Renal cortex interstitium (tissue), 11 donors: ENCODE measurements at regions not wholly inside any gene's neighbourhood (a gene's known extent, or its start where the extent isn't known, plus 50 kb on each side); places are given as distances from the start of the nearest gene placed in this dataset.

Experiments used
- DNase-seq, 11 donors: peaks; one replicate each; pipeline ENCODE4 v3.0.0-alpha.2; 2013; ENCODE audit warnings: low read depth in 9 of 11, low spot score in 4 of 11; ENCODE audit errors: extremely low read depth in 1 of 11

- no peak for DNase-seq
Observed at GRCh38 chr6:112806163-112806865, 459.2 kb downstream of the RFPL4B start.

- DNase-seq, result no peak
Observed at GRCh38 chr6:112821476-112821875, 474.3 kb downstream of the RFPL4B start.

- no peak for DNase-seq
Observed at GRCh38 chr6:112822769-112823168, 475.6 kb downstream of the RFPL4B start.

- peak in 2 of 11 donors; percentile 5 to 25 for DNase-seq
Observed at GRCh38 chr6:112827793-112828192, 480.7 kb downstream of the RFPL4B start.

- DNase-seq, result no peak
Observed at GRCh38 chr6:112831022-112831421, 483.9 kb downstream of the RFPL4B start.

GRCh38 chr6:112833581-112834131 is 486.5 kb downstream of the RFPL4B start:
- no peak for DNase-seq

- no peak for DNase-seq
Observed at GRCh38 chr6:112835078-112835477, 487.9 kb downstream of the RFPL4B start.

GRCh38 chr6:112839525-112839961 is 492.4 kb downstream of the RFPL4B start:
- DNase-seq, result peak in 6 of 11 donors; percentile 10 to 45 (median 25)

- DNase-seq, result no peak
Observed at GRCh38 chr6:112841553-112842329, 494.6 kb downstream of the RFPL4B start.

GRCh38 chr6:112842330-112842685 is 495.2 kb downstream of the RFPL4B start:
- DNase-seq, result no peak

- peak in 4 of 11 donors; percentile 7 to 25 (median 18) for DNase-seq
Observed at GRCh38 chr6:112846681-112847080, 499.6 kb downstream of the RFPL4B start.

GRCh38 chr6:112851146-112851545 is 504.0 kb downstream of the RFPL4B start:
- peak in 4 of 11 donors; percentile 19 to 31 (median 26) for DNase-seq

- DNase-seq, result no peak
Observed at GRCh38 chr6:112853162-112853561, 506.0 kb downstream of the RFPL4B start.

GRCh38 chr6:112863753-112864152 is 516.6 kb downstream of the RFPL4B start:
- no peak for DNase-seq

- no peak for DNase-seq
Observed at GRCh38 chr6:112865131-112865530, 518.0 kb downstream of the RFPL4B start.

- no peak for DNase-seq
Observed at GRCh38 chr6:112874881-112875280, 527.8 kb downstream of the RFPL4B start.

- peak; percentile 33 to 75 (median 47) for DNase-seq
Observed at GRCh38 chr6:112877134-112878100, 530.3 kb downstream of the RFPL4B start.

- DNase-seq, result no peak
Observed at GRCh38 chr6:112879920-112880413, 532.8 kb downstream of the RFPL4B start.

- no peak for DNase-seq
Observed at GRCh38 chr6:112881027-112881426, 533.9 kb downstream of the RFPL4B start.
